ENCODE measurements at regions not wholly inside any gene's neighbourhood (a gene's known extent, or its start where the extent isn't known, plus 50 kb on each side); places are given as distances from the start of the nearest gene placed in this dataset.
"Not testable (repeated sequence)": the region's sequence is repeated elsewhere in the genome, so short reads cannot be mapped to it uniquely, and the experiment has no call there.

- no peak for ATAC-seq (replicated peaks)
- H3K4me1 Mint-ChIP-seq, result peaks cover 3 to 8% of the 10 kb centered on the region in 2 donors
Measured at GRCh38 chr1:96519851-96520578, 201.6 kb upstream of the PTBP2 start.

GRCh38 chr1:96520579-96520947 lies 201.0 kb upstream of the PTBP2 start:
- DNase-seq (no peak), ATAC-seq (replicated peaks) (no peak)
- H3K36me3 Mint-ChIP-seq, result no peaks in the 10 kb centered on the region
- H3K4me3 Mint-ChIP-seq, result no peak overlapping the region
- peaks cover 2 to 3% of the 10 kb centered on the region in 2 donors for H3K4me1 Mint-ChIP-seq
- H3K27me3 Mint-ChIP-seq, result peaks cover 0 to 4% of the 10 kb centered on the region in 2 donors
- H3K27ac Mint-ChIP-seq, result no peak overlapping the region
- peaks cover 0 to 5% of the 10 kb centered on the region in 2 donors for H3K9me3 Mint-ChIP-seq

More at GRCh38 chr1:96519851-96520578, 201.6 kb upstream of the PTBP2 start:
- no peak for DNase-seq
- Mint-ChIP-seq H3K4me3 (no peak overlapping the region), H3K9me3 (peaks cover 0 to 5% of the 10 kb centered on the region in 2 donors), H3K27ac (no peak overlapping the region), H3K36me3 (no peaks in the 10 kb centered on the region), H3K27me3 (peaks cover 0 to 4% of the 10 kb centered on the region in 2 donors)

- H3K9me3 Mint-ChIP-seq, result peaks cover 0 to 5% of the 10 kb centered on the region in 2 donors
- H3K27ac Mint-ChIP-seq, result no peak overlapping the region
- no peaks in the 10 kb centered on the region for H3K4me1 Mint-ChIP-seq
- H3K27me3 Mint-ChIP-seq, result peaks cover 0 to 4% of the 10 kb centered on the region in 2 donors
- DNase-seq (no peak), ATAC-seq (replicated peaks) (no peak)
- no peaks in the 10 kb centered on the region for H3K36me3 Mint-ChIP-seq
- H3K4me3 Mint-ChIP-seq, result no peak overlapping the region
Measured at GRCh38 chr1:96521010-96521409, 200.6 kb upstream of the PTBP2 start.

GRCh38 chr1:96521994-96522760 lies 199.4 kb upstream of the PTBP2 start:
- no peak for DNase-seq
- ATAC-seq (replicated peaks), result no peak
- no peak overlapping the region for H3K27ac Mint-ChIP-seq
- H3K27me3 Mint-ChIP-seq, result peaks cover 0 to 4% of the 10 kb centered on the region in 2 donors
- no peaks in the 10 kb centered on the region for H3K36me3 Mint-ChIP-seq
- peaks cover 8% of the 10 kb centered on the region in 2 donors for H3K9me3 Mint-ChIP-seq
- H3K4me3 Mint-ChIP-seq, result no peak overlapping the region
- no peaks in the 10 kb centered on the region for H3K4me1 Mint-ChIP-seq

GRCh38 chr1:96522927-96523326 lies 198.7 kb upstream of the PTBP2 start:
- no peak for ATAC-seq (replicated peaks)
- H3K36me3 Mint-ChIP-seq, result no peaks in the 10 kb centered on the region
- H3K9me3 Mint-ChIP-seq, result peaks cover 8 to 10% of the 10 kb centered on the region in 2 donors
- no peaks in the 10 kb centered on the region for H3K4me1 Mint-ChIP-seq
- DNase-seq, result no peak
- H3K4me3 Mint-ChIP-seq, result no peak overlapping the region
- H3K27me3 Mint-ChIP-seq, result peaks cover 0 to 4% of the 10 kb centered on the region in 2 donors
- no peak overlapping the region for H3K27ac Mint-ChIP-seq

- Mint-ChIP-seq H3K4me3 (no peak overlapping the region), H3K27ac (no peak overlapping the region), H3K27me3 (peaks cover 0 to 4% of the 10 kb centered on the region in 2 donors), H3K4me1 (no peaks in the 10 kb centered on the region), H3K9me3 (peaks cover 14 to 20% of the 10 kb centered on the region in 2 donors), H3K36me3 (no peaks in the 10 kb centered on the region)
- no peak for ATAC-seq (replicated peaks)
- no peak for DNase-seq
Measured at GRCh38 chr1:96524100-96524499, 197.5 kb upstream of the PTBP2 start.

GRCh38 chr1:96525657-96526557 lies 195.7 kb upstream of the PTBP2 start:
- Mint-ChIP-seq H3K9me3 (peaks cover 12 to 22% of the 10 kb centered on the region in 2 donors), H3K4me3 (no peak overlapping the region)

GRCh38 chr1:96528672-96529071 lies 192.9 kb upstream of the PTBP2 start:
- not testable (repeated sequence) for H3K27me3 Mint-ChIP-seq; H3K27ac Mint-ChIP-seq; H3K4me1 Mint-ChIP-seq; DNase-seq; H3K36me3 Mint-ChIP-seq; H3K4me3 Mint-ChIP-seq; ATAC-seq (replicated peaks)
- peaks cover 17 to 22% of the 10 kb centered on the region in 2 donors for H3K9me3 Mint-ChIP-seq

More at GRCh38 chr1:96525657-96526557, 195.7 kb upstream of the PTBP2 start:
- Mint-ChIP-seq H3K4me1 (no peaks in the 10 kb centered on the region), H3K27ac (no peak overlapping the region), H3K27me3 (no peaks in the 10 kb centered on the region), H3K36me3 (no peaks in the 10 kb centered on the region)
- ATAC-seq (replicated peaks) (no peak), DNase-seq (no peak)

GRCh38 chr1:96533820-96534219 lies 187.8 kb upstream of the PTBP2 start:
- no peaks in the 10 kb centered on the region for H3K4me1 Mint-ChIP-seq
- no peaks in the 10 kb centered on the region for H3K27me3 Mint-ChIP-seq
- no peaks in the 10 kb centered on the region for H3K36me3 Mint-ChIP-seq
- peaks cover 5 to 10% of the 10 kb centered on the region in 2 donors for H3K9me3 Mint-ChIP-seq
- no peak overlapping the region for H3K27ac Mint-ChIP-seq
- ATAC-seq (replicated peaks) (no peak), DNase-seq (no peak)
- no peak overlapping the region for H3K4me3 Mint-ChIP-seq

- Mint-ChIP-seq H3K27me3 (no peaks in the 10 kb centered on the region), H3K4me1 (no peaks in the 10 kb centered on the region), H3K9me3 (peaks cover 0 to 2% of the 10 kb centered on the region in 2 donors), H3K4me3 (no peak overlapping the region), H3K27ac (no peak overlapping the region), H3K36me3 (no peaks in the 10 kb centered on the region)
- no peak for DNase-seq
- no peak for ATAC-seq (replicated peaks)
Measured at GRCh38 chr1:96536581-96536980, 185.0 kb upstream of the PTBP2 start.

GRCh38 chr1:96538111-96538641 lies 183.4 kb upstream of the PTBP2 start:
- Mint-ChIP-seq H3K27ac (no peak overlapping the region), H3K4me1 (no peaks in the 10 kb centered on the region)
- no peak for ATAC-seq (replicated peaks)

GRCh38 chr1:96538883-96539282 lies 182.7 kb upstream of the PTBP2 start:
- Mint-ChIP-seq H3K27me3 (no peaks in the 10 kb centered on the region), H3K36me3 (no peaks in the 10 kb centered on the region), H3K27ac (no peak overlapping the region), H3K9me3 (no peaks in the 10 kb centered on the region), H3K4me1 (no peaks in the 10 kb centered on the region), H3K4me3 (no peak overlapping the region)
- no peak for DNase-seq
- ATAC-seq (replicated peaks), result no peak

More at GRCh38 chr1:96538111-96538641, 183.4 kb upstream of the PTBP2 start:
- no peaks in the 10 kb centered on the region for H3K36me3 Mint-ChIP-seq
- no peak for DNase-seq
- H3K4me3 Mint-ChIP-seq, result no peak overlapping the region
- H3K9me3 Mint-ChIP-seq, result peaks cover 0 to under 1% of the 10 kb centered on the region in 2 donors
- H3K27me3 Mint-ChIP-seq, result no peaks in the 10 kb centered on the region

- Mint-ChIP-seq H3K27ac (no peak overlapping the region), H3K27me3 (no peaks in the 10 kb centered on the region), H3K9me3 (no peaks in the 10 kb centered on the region), H3K36me3 (no peaks in the 10 kb centered on the region), H3K4me1 (no peaks in the 10 kb centered on the region), H3K4me3 (no peak overlapping the region)
- no peak for ATAC-seq (replicated peaks)
- DNase-seq, result no peak
Measured at GRCh38 chr1:96541491-96541890, 180.1 kb upstream of the PTBP2 start.

All from stimulated activated naive B cell treated with anti-CD40 and anti-IgM and Interleukin-4, amounts not matched to agents 10 μg/mL and 1 μg/mL and 100 μg/mL, for 72 hours (primary cell).